ENCODE measurements at regions not wholly inside any gene's neighbourhood (a gene's known extent, or its start where the extent isn't known, plus 50 kb on each side); places are given as distances from the start of the nearest gene placed in this dataset.

DNA sequence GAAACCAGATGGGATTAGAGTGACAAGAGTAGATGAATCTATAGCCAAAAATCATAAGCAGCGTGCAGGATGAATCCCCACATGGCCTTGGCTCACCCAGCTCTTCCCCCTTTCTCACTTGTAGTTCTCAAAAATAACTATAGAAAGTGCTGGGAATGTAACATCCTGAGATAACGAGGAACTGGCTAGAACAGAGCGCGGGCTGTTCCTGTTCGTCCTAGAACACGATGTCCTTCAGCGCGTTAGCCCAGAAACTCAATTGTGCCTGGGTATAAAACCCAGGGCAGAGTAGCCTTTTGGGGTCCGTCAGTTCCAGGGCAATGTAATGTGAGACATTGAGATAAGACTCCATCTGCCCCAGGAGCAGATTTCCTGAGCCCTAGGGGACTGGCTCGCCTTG lies 326.2 kb downstream of the TSHZ3 start:
- TF ChIP-seq SP1 (IDR thresholded peaks at IDR 0.05) (no peak), ARNT (IDR thresholded peaks at IDR 0.05) (no peak)

Measured in HEK293T (cell line).